ENCODE measurements at regions not wholly inside any gene's neighbourhood (a gene's known extent, or its start where the extent isn't known, plus 50 kb on each side); places are given as distances from the start of the nearest gene placed in this dataset.

GRCh38 chr5:28542987-28543386 lies 1504.6 kb upstream of the CDH9 start (continued):
- no peak for TF ChIP-seq ATF2 (IDR thresholded peaks at IDR 0.05; ENCODE audit: low read length)
- no peak for TF ChIP-seq CTBP2 (IDR thresholded peaks at IDR 0.05; ENCODE audit: borderline replicate concordance, insufficient read depth, insufficient read length, low read length)
- no peak for TF ChIP-seq PHF8 (conservative IDR thresholded peaks at IDR 0.05; ENCODE audit: low read depth, low read length)
- no peak for TF ChIP-seq GABPA (IDR thresholded peaks at IDR 0.05; ENCODE audit: borderline replicate concordance, insufficient read depth, low read length)
- no peak for TF ChIP-seq CREB1 (IDR thresholded peaks at IDR 0.05)
- no peak for TF ChIP-seq BCL11A (IDR thresholded peaks at IDR 0.05; ENCODE audit: low read depth in 2 of 2, low read length in 2 of 2)
- no peak for TF ChIP-seq TEAD4 (IDR thresholded peaks at IDR 0.05; ENCODE audit: low read depth, low read length)
- no peak for TF ChIP-seq EP300 (IDR thresholded peaks at IDR 0.05; ENCODE audit: borderline replicate concordance in 1 of 2, low read depth in 2 of 2, low read length in 2 of 2)
- no peak for TF ChIP-seq SAP30 (IDR thresholded peaks at IDR 0.05; ENCODE audit: insufficient read depth, insufficient replicate concordance, low read length)
- TF ChIP-seq MAX (IDR thresholded peaks at IDR 0.05), result no peak
- TF ChIP-seq SUZ12 (IDR thresholded peaks at IDR 0.05; ENCODE audit: low read length), result no peak
- no peak for TF ChIP-seq HDAC6 (IDR thresholded peaks at IDR 0.05; ENCODE audit: low read depth, low read length)
- TF ChIP-seq SRF (IDR thresholded peaks at IDR 0.05; ENCODE audit: low read depth, low read length), result no peak
- TF ChIP-seq SIX5 (IDR thresholded peaks at IDR 0.05; ENCODE audit: low read depth, low read length), result no peak
- TF ChIP-seq GTF2F1 (IDR thresholded peaks at IDR 0.05; ENCODE audit: borderline replicate concordance, low read depth, low read length), result no peak
- no peak for TF ChIP-seq TCF12 (IDR thresholded peaks at IDR 0.05; ENCODE audit: low read depth, low read length)

Measured in H1 (cell line).